HepG2 (cell line): ENCODE measurements at regions not wholly inside any gene's neighbourhood (a gene's known extent, or its start where the extent isn't known, plus 50 kb on each side); places are given as distances from the start of the nearest gene placed in this dataset.

Experiments
- ATAC-seq: fragments of 200-7000 bp; cut with Tn5 transposase; 3 replicates; pipeline ENCODE4 v1.9.1; 2020; ENCODE audit warnings: mild to moderate bottlenecking, moderate library complexity
- BruUV-seq: library from RNA; stranded (reverse); fragments of 400-500 nt; replicated peaks from 2 replicates; lab custom pipeline; 2021; lab: Mats Ljungman, UMichigan
- CTCF ChIA-PET: fragments of 300-600 bp; formaldehyde crosslinking; extraction: SDS; loops from one replicate; lab custom pipeline; 2021; ENCODE audit warnings: low total read pairs, inconsistent platforms, low intra/inter-chr PET ratio; lab: Yijun Ruan, JAX
- POLR2A ChIA-PET: fragments of 350-600 bp; sonication (Branson Sonifier 250); formaldehyde crosslinking; loops from one replicate; lab custom pipeline; 2020; ENCODE audit warnings: antibody characterized with exemption, inconsistent platforms; lab: Yijun Ruan, JAX
- DNase-seq: peaks from one replicate; pipeline ENCODE4 v3.0.0-alpha.2; 2015; ENCODE audit warnings: low spot score
- FAIRE-seq: peaks from 3 replicates; lab custom pipeline; 2011; peaks lifted over from hg19 to GRCh38; lab: Jason Lieb, UNC
- H2AFZ ChIP-seq: one replicate; pipeline ENCODE4 v1.6.1; 2011; ENCODE audit warnings: low read length, inconsistent platforms
- H3K27ac ChIP-seq: fragments of 300-600 bp; 3 replicates; pipeline ENCODE4 v1.8.0; 2011; ENCODE audit warnings: mixed run types, mild to moderate bottlenecking, mixed read lengths, low read length, inconsistent platforms; ENCODE audit not compliant: insufficient read depth; ENCODE audit errors: extremely low read length
- H3K27me3 ChIP-seq, 2 experiments: fragments of 200-600 bp in 1 of 2; 2 replicates in 1 of 2; 3 replicates in 1 of 2; pipeline versions ENCODE4 v1.6.0 to v1.8.0; 2011; ENCODE audit warnings: low read length in 2 of 2, mild to moderate bottlenecking in 2 of 2, moderate library complexity in 2 of 2, inconsistent platforms in 1 of 2; ENCODE audit not compliant: insufficient read depth in 2 of 2, control insufficient read depth in 1 of 2
- H3K36me3 ChIP-seq, 2 experiments: fragments of 200-600 bp in 1 of 2; replicated peaks in 1 of 2; 2 replicates in 1 of 2; 3 replicates in 1 of 2; pipeline versions ENCODE4 v1.5.1 to v1.8.0; 2011; ENCODE audit warnings: low read length in 2 of 2, inconsistent platforms in 1 of 2; ENCODE audit not compliant: insufficient read depth in 2 of 2, control insufficient read depth in 1 of 2
- H3K4me1 ChIP-seq: 2 replicates; pipeline ENCODE4 v1.5.1; 2012; ENCODE audit warnings: low read length, inconsistent platforms; ENCODE audit not compliant: insufficient read depth
- H3K4me2 ChIP-seq: 2 replicates; pipeline ENCODE4 v1.6.0; 2011; ENCODE audit warnings: low read depth, low read length, inconsistent platforms
- H3K4me3 ChIP-seq, 3 experiments: fragments of 200-600 bp in 1 of 3; sonication (generic), shearing (Covaris generic) in 1 of 3; replicated peaks in 1 of 3; 2 replicates each; pipeline ENCODE4 v1.5.1; 2011 to 2016; ENCODE audit warnings: low read length in 3 of 3, inconsistent platforms in 2 of 3, low read depth in 2 of 3, mild to moderate bottlenecking in 2 of 3, control low read depth in 1 of 3, mixed read lengths in 1 of 3; ENCODE audit not compliant: insufficient read depth in 1 of 3
- H3K79me2 ChIP-seq: one replicate; pipeline ENCODE4 v1.6.1; 2011; ENCODE audit warnings: low read length, inconsistent platforms; ENCODE audit not compliant: insufficient read depth
- H3K9ac ChIP-seq: 2 replicates; pipeline ENCODE4 v1.6.0; 2011; ENCODE audit warnings: mild to moderate bottlenecking, low read depth, low read length, inconsistent platforms; ENCODE audit not compliant: insufficient read depth
- H3K9me3 ChIP-seq: 2 replicates; pipeline ENCODE4 v1.5.1; 2012; ENCODE audit warnings: mild to moderate bottlenecking, low read length
- H4K20me1 ChIP-seq: 2 replicates; pipeline ENCODE4 v1.6.0; 2011; ENCODE audit warnings: inconsistent platforms, mild to moderate bottlenecking, low read length, moderate library complexity; ENCODE audit not compliant: insufficient read depth
- AKNA ChIP-seq: sonication (generic); formaldehyde crosslinking; IDR thresholded peaks from 2 replicates; pipeline ENCODE4 v1.4.0; 2020; ENCODE audit warnings: missing genetic modification reagents, borderline replicate concordance
- CSRNP1 ChIP-seq: sonication (generic); formaldehyde crosslinking; IDR thresholded peaks from 2 replicates; pipeline ENCODE4 v1.8.1; 2023; ENCODE audit warnings: mild to moderate bottlenecking, missing genetic modification reagents
- JDP2 ChIP-seq: sonication (generic); formaldehyde crosslinking; IDR thresholded peaks from 2 replicates; pipeline ENCODE4 v1.8.1; 2022; ENCODE audit warnings: missing genetic modification reagents, borderline replicate concordance
- PITX1 ChIP-seq: sonication (generic); formaldehyde crosslinking; IDR thresholded peaks from 2 replicates; pipeline ENCODE4 v1.5.1; 2020; ENCODE audit warnings: mild to moderate bottlenecking, missing genetic modification reagents
- SP4 ChIP-seq: sonication (generic); formaldehyde crosslinking; IDR thresholded peaks from 2 replicates; pipeline ENCODE4 v1.8.1; 2023; ENCODE audit warnings: mild to moderate bottlenecking, missing genetic modification reagents
- SYNCRIP ChIP-seq: fragments of 200-400 bp; formaldehyde crosslinking; IDR thresholded peaks from 2 replicates; pipeline ENCODE4 v1.6.1; 2018; ENCODE audit warnings: mild to moderate bottlenecking, low read depth, low read length; ENCODE audit not compliant: insufficient read depth
- ZNF142 ChIP-seq: sonication (generic); formaldehyde crosslinking; IDR thresholded peaks from 2 replicates; pipeline ENCODE4 v1.4.0; 2020; ENCODE audit warnings: missing genetic modification reagents
- ZNF552 ChIP-seq: sonication (generic); formaldehyde crosslinking; IDR thresholded peaks from 2 replicates; pipeline ENCODE4 v1.9.0; 2022; ENCODE audit warnings: missing genetic modification reagents, mild to moderate bottlenecking, borderline replicate concordance
- ZNF556 ChIP-seq: sonication (generic); formaldehyde crosslinking; IDR thresholded peaks from 2 replicates; pipeline ENCODE4 v1.4.0; 2020; ENCODE audit warnings: mild to moderate bottlenecking, missing genetic modification reagents, borderline replicate concordance
- ZNF772 ChIP-seq: sonication (generic); formaldehyde crosslinking; IDR thresholded peaks from 2 replicates; pipeline ENCODE4 v1.5.0; 2020; ENCODE audit warnings: mild to moderate bottlenecking, missing genetic modification reagents
- WGBS: methylation state at CpG from one replicate; pipeline ENCODE4 v1.1.6; 2017; ENCODE audit warnings: low lambda C conversion rate; 5-methylcytosine and 5-hydroxymethylcytosine counted together
- in situ Hi-C: cut with HindIII; loops from 2 replicates; pipeline ENCODE4 v1.10.0; 2017; ENCODE audit warnings: low pct_unique_long_range_greater_than_20kb; ENCODE audit not compliant: extremely low pct_ligation_motif_present
- intact Hi-C: fragments of 100-400 bp; cut with micrococcal nuclease; formaldehyde crosslinking; loops from one replicate; pipeline ENCODE4 v1.10.0; 2022; ENCODE audit not compliant: unreplicated experiment

GRCh38 chr10:120997313-120997712 lies 146.2 kb downstream of the WDR11 start:
- H3K36me3 ChIP-seq, result no peaks in the 10 kb centered on the region
- ATAC-seq (no peak), DNase-seq (no peak), FAIRE-seq (no peak)
- POLR2A ChIA-PET, result no interaction called here
- H3K27ac ChIP-seq, result no peak overlapping the region
- H4K20me1 ChIP-seq, result no peaks in the 10 kb centered on the region
- intact Hi-C loops, result no loop called here
- H3K79me2 ChIP-seq, result no peaks in the 10 kb centered on the region
- CTCF ChIA-PET, result no interaction called here
- H2AFZ ChIP-seq, result no peak overlapping the region
- H3K4me3 ChIP-seq, result no peak overlapping the region
- H3K27me3 ChIP-seq, result peaks cover 1 to 2% of the 10 kb centered on the region in 2 experiments; a peak in 2 of 5 replicates
- no TSS peak for BruUV-seq
- in situ Hi-C loops, result no loop called here
- H3K4me2 ChIP-seq, result no peak overlapping the region
- WGBS, result 36% methylated on average over 1 of the region's 1 CpG
- no peaks in the 10 kb centered on the region for H3K9me3 ChIP-seq
- H3K9ac ChIP-seq, result no peak overlapping the region
- H3K4me1 ChIP-seq, result no peaks in the 10 kb centered on the region
- no peak for TF ChIP-seq SYNCRIP
- TF ChIP-seq AKNA, result no peak
- TF ChIP-seq ZNF552 (CRISPR knock-in tag), result no peak
- no peak for TF ChIP-seq ZNF556 (CRISPR knock-in tag)
- no peak for TF ChIP-seq ZNF142 (CRISPR knock-in tag)
- TF ChIP-seq CSRNP1 (CRISPR knock-in tag), result no peak
- TF ChIP-seq ZNF772 (CRISPR knock-in tag), result no peak
- no peak for TF ChIP-seq SP4 (CRISPR knock-in tag)
- TF ChIP-seq JDP2 (CRISPR knock-in tag), result no peak
- no peak for TF ChIP-seq PITX1 (CRISPR knock-in tag)
